GM12864 (cell line): ENCODE measurements at regions not wholly inside any gene's neighbourhood (a gene's known extent, or its start where the extent isn't known, plus 50 kb on each side); places are given as distances from the start of the nearest gene placed in this dataset.

ENCODE experiments used
- DNase-seq: peaks from one replicate; pipeline ENCODE4 v3.0.0-alpha.2; 2011; ENCODE audit warnings: low read depth
- H3K4me3 ChIP-seq: 2 replicates; pipeline ENCODE4 v1.5.1; 2011; ENCODE audit warnings: mild to moderate bottlenecking, low read depth, low read length, control low read depth
- TF ChIP-seq, protein P1 (sequence below): IDR thresholded peaks from 2 replicates; pipeline ENCODE4 v1.5.1; 2011; ENCODE audit warnings: low read depth, mild to moderate bottlenecking, moderate library complexity, low read length, control low read depth, inconsistent platforms; ENCODE audit errors: missing control alignments

DNA sequence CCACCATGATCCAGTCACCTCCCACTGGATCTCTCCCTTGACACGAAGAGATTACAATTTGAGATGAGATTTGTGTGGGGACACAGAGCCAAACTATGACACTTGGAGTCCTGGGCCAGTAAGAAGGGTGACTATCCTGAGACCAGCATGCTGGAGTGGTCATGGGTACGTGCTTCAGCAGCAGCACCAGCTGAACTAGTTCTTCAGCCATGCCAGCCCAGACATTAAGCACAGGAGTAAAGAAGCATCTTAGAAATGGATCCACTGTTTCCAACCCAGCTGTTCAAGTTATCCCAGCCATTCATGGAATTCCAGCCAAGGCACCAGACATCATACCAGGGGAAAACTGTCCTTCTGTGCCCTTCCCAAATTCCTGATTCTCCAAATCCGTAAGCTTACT lies 370.0 kb downstream of the MAFB start:
- TF ChIP-seq, protein P1, sequence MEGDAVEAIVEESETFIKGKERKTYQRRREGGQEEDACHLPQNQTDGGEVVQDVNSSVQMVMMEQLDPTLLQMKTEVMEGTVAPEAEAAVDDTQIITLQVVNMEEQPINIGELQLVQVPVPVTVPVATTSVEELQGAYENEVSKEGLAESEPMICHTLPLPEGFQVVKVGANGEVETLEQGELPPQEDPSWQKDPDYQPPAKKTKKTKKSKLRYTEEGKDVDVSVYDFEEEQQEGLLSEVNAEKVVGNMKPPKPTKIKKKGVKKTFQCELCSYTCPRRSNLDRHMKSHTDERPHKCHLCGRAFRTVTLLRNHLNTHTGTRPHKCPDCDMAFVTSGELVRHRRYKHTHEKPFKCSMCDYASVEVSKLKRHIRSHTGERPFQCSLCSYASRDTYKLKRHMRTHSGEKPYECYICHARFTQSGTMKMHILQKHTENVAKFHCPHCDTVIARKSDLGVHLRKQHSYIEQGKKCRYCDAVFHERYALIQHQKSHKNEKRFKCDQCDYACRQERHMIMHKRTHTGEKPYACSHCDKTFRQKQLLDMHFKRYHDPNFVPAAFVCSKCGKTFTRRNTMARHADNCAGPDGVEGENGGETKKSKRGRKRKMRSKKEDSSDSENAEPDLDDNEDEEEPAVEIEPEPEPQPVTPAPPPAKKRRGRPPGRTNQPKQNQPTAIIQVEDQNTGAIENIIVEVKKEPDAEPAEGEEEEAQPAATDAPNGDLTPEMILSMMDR, result no peak
- no peak overlapping the region for H3K4me3 ChIP-seq
- DNase-seq, result no peak

DNA sequence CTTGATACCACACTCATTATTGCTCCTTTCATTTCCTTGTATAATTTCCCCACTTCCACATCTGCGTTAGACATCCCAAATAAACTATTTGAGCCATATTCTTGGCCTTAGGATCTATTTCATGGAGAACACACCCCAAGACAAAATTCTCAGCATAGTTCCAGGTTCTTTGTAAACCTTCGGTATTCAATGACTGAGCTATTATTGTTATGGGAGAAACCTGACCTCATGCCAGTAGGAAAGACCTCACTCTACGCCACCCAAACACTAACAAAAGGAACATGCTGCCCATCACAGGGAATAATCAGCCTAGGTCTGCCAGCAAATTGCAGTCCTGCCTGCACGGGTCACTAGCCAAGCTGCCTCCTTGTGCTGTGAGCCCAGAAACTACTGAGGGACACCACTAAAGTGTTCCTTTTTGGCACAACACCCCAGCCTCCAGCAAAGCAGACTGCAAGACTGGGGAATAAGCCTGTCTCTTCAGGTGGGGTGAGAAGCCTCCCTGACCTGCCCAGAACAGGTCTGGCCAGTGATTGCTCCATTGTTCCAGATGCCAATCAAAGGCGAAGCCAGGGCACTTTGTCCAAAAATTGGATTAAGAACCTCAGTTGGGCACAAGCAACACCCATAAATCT lies 371.8 kb downstream of the MAFB start:
- DNase-seq, result no peak
- H3K4me3 ChIP-seq, result no peak overlapping the region
- TF ChIP-seq, protein P1, result no peak

- no peak overlapping the region for H3K4me3 ChIP-seq
- no peak for DNase-seq
- TF ChIP-seq, protein P1, result no peak
Measured at GRCh38 chr20:40314278-40314677, 374.8 kb downstream of the MAFB start.

DNA sequence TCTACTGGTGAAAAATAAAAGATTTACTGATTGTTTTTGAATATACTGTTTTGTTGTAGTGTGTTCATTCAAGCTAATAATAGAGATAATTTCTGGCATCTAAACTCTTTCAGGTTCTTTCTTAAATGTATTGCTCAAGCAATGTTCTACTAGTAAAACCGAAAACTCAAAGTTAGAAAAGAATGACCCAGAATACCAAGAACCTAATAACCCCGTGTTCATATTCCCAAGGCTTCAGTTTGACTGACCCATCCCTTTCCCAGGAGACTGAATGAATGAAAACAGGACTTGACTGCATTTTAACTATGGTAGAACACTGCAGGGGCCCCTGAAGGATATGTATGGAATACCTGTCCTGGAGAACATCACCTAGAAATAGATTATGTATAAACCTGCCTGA lies 375.3 kb downstream of the MAFB start:
- H3K4me3 ChIP-seq, result no peak overlapping the region
- DNase-seq, result no peak
- TF ChIP-seq, protein P1, result no peak

DNA sequence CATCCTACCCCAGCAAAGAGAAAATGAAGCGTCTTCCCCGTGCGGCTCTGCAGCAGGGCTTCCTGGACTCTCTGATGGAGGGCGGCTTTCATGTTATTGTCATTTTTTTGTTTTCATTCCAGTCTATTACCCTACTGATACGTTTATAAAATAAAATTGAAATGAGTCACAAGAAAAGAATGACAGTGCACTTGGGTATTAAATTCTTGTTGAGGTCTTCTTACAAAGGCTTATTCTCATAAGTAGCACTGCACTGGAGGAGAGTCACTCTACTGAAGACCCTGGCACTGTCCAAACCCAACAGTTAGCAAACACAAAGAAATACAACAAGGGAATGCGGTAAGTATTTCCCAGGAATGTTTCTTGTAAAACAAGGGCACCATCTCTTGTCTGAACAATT lies 379.3 kb downstream of the MAFB start:
- H3K4me3 ChIP-seq, result no peak overlapping the region
- TF ChIP-seq, protein P1, result no peak
- DNase-seq, result no peak

DNA sequence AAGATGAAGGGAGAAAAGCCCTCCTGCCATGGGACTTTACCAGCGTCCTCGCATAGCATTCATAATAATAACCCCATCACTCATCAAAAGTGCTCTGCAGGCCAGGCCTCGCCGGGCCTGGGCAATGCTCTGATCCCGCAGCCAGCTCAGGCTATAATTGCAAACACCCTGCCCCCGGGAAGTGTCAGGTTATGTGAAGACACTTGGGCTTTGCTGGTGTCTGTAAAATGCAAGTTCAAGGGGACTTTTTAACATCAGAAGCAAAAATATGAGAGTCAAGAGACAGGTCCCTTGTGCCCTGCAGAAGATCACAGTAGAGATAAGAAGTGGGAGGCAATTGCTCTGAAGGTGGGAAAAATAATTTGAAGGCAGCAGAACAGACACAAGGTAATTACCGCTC lies 381.0 kb downstream of the MAFB start:
- H3K4me3 ChIP-seq, result no peak overlapping the region
- TF ChIP-seq, protein P1, result no peak
- DNase-seq, result no peak

GRCh38 chr20:40307268-40307667 lies 381.8 kb downstream of the MAFB start:
- no peak overlapping the region for H3K4me3 ChIP-seq
- TF ChIP-seq, protein P1, result no peak
- DNase-seq, result no peak
